ENCODE measurements at regions not wholly inside any gene's neighbourhood (a gene's known extent, or its start where the extent isn't known, plus 50 kb on each side); places are given as distances from the start of the nearest gene placed in this dataset.
A peak's percentile ranks its signal among the peaks of the same experiment; 100 is the strongest.

DNA sequence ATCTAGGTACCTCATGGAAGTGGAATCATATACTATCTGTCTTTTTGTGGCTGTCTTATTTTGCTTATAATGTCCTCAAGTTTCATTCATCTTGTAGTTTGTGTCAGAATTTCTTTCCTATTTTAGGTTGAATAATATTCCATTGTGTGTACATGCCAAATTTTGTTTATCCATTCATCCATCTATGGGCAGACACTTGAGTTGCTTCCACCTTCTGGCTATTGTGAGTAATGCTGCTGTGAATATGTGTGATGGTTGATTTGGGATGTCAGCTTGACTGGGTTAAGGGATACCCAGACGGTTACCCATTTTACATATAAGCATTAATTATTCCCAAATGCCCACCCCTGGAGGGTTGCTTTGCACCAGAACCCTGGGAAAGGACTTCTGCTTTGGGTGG lies 477.5 kb downstream of the PTPRU start:
- DNase-seq (no peak), ATAC-seq (no peak)
- no peak overlapping the region for H3K4me3 ChIP-seq
- H3K27ac ChIP-seq, result no peak overlapping the region
- intact Hi-C loops (cut with DNase I), result no loop called here
- WGBS, 2 donors, result 50 to 54% methylated on average over 1 of the region's 1 CpG
- peaks cover 0 to 34% (median 6%) of the 10 kb centered on the region in 9 donors for H3K4me1 ChIP-seq
- H3K36me3 ChIP-seq, result no peaks in the 10 kb centered on the region
- TF ChIP-seq, protein P1, sequence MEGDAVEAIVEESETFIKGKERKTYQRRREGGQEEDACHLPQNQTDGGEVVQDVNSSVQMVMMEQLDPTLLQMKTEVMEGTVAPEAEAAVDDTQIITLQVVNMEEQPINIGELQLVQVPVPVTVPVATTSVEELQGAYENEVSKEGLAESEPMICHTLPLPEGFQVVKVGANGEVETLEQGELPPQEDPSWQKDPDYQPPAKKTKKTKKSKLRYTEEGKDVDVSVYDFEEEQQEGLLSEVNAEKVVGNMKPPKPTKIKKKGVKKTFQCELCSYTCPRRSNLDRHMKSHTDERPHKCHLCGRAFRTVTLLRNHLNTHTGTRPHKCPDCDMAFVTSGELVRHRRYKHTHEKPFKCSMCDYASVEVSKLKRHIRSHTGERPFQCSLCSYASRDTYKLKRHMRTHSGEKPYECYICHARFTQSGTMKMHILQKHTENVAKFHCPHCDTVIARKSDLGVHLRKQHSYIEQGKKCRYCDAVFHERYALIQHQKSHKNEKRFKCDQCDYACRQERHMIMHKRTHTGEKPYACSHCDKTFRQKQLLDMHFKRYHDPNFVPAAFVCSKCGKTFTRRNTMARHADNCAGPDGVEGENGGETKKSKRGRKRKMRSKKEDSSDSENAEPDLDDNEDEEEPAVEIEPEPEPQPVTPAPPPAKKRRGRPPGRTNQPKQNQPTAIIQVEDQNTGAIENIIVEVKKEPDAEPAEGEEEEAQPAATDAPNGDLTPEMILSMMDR (IDR thresholded peaks at IDR 0.05), result peak in 3 of 9 donors; percentile 4 to 27 (median 9)
- peaks cover 0 to 18% (median 5%) of the 10 kb centered on the region in 7 donors for H3K27me3 ChIP-seq
- peaks cover 0 to 11% (median 0%) of the 10 kb centered on the region in 11 donors for H3K9me3 ChIP-seq

GRCh38 chr1:29712801-29713200 lies 476.5 kb downstream of the PTPRU start:
- peaks cover 0 to 9% (median 0%) of the 10 kb centered on the region in 11 donors for H3K9me3 ChIP-seq
- WGBS, 2 donors, result 61 to 67% methylated on average over 7 of the region's 7 CpGs
- intact Hi-C loops (cut with DNase I), result no loop called here

GRCh38 chr1:29712284-29712651 lies 475.9 kb downstream of the PTPRU start:
- no peak overlapping the region for H3K4me3 ChIP-seq
- no peaks in the 10 kb centered on the region for H3K36me3 ChIP-seq
- WGBS, 2 donors, result 65 to 68% methylated on average over 4 of the region's 4 CpGs
- H3K27ac ChIP-seq, result peak overlapping the region in 1 of 10 donors; percentile 87
- H3K4me1 ChIP-seq, result peaks cover 0 to 47% (median 9%) of the 10 kb centered on the region in 9 donors
- DNase-seq (no peak), ATAC-seq (no peak)
- H3K9me3 ChIP-seq, result peaks cover 0 to 6% (median 0%) of the 10 kb centered on the region in 11 donors
- H3K27me3 ChIP-seq, result peaks cover 0 to 18% (median 6%) of the 10 kb centered on the region in 7 donors
- TF ChIP-seq, protein P1 (IDR thresholded peaks at IDR 0.05), result no peak
- intact Hi-C loops (cut with DNase I), result no loop called here

More at GRCh38 chr1:29712801-29713200, 476.5 kb downstream of the PTPRU start:
- Histone ChIP-seq H3K4me1 (peaks cover 0 to 44% (median 9%) of the 10 kb centered on the region in 9 donors), H3K27me3 (peaks cover 0 to 18% (median 6%) of the 10 kb centered on the region in 7 donors), H3K36me3 (no peaks in the 10 kb centered on the region), H3K4me3 (no peak overlapping the region), H3K27ac (peak overlapping the region in 1 of 10 donors; percentile 87)
- ATAC-seq, result no peak
- no peak for DNase-seq
- TF ChIP-seq, protein P1 (IDR thresholded peaks at IDR 0.05), result no peak

GRCh38 chr1:29711582-29712283 lies 475.4 kb downstream of the PTPRU start:
- 57 to 65% methylated on average over 7 of the region's 7 CpGs for WGBS, 2 donors
- Histone ChIP-seq H3K4me3 (no peak overlapping the region), H3K9me3 (peaks cover 0 to under 1% (median 0%) of the 10 kb centered on the region in 11 donors), H3K4me1 (peaks cover 0 to 49% (median 9%) of the 10 kb centered on the region in 9 donors), H3K36me3 (no peaks in the 10 kb centered on the region), H3K27me3 (peaks cover 0 to 22% (median 9%) of the 10 kb centered on the region in 7 donors), H3K27ac (peak overlapping the region in 1 of 10 donors; percentile 87)
- ATAC-seq (no peak), DNase-seq (no peak)
- TF ChIP-seq, protein P1 (IDR thresholded peaks at IDR 0.05), result no peak
- intact Hi-C loops (cut with DNase I), result no loop called here

All from heart right ventricle (tissue), 16 donors.